ENCODE measurements at regions not wholly inside any gene's neighbourhood (a gene's known extent, or its start where the extent isn't known, plus 50 kb on each side); places are given as distances from the start of the nearest gene placed in this dataset.

- TF ChIP-seq YY1 (IDR thresholded peaks at IDR 0.05; ENCODE audit: insufficient read depth, insufficient read length) (no peak), ZNF274 (IDR thresholded peaks at IDR 0.05; ENCODE audit: low read depth, low read length) (no peak), SUZ12 (IDR thresholded peaks at IDR 0.05; ENCODE audit: extremely low read depth, insufficient read depth, insufficient read length) (no peak)
Observed at GRCh38 chr9:85417674-85418073, 324.1 kb downstream of the AGTPBP1 start.

Measured in NT2/D1 (cell line).